Stimulated activated CD4-positive, alpha-beta T cell treated with anti-CD3 and anti-CD28 coated beads, TNF-alpha, amount 100 ng/mL, for 24 hours (primary cell): ENCODE measurements at regions not wholly inside any gene's neighbourhood (a gene's known extent, or its start where the extent isn't known, plus 50 kb on each side); places are given as distances from the start of the nearest gene placed in this dataset.

ENCODE experiments used
- DNase-seq, 3 experiments: peaks; one replicate each; pipeline ENCODE4 v3.0.0-alpha.2; 2020; ENCODE audit warnings: low read depth in 3 of 3

- no peak for DNase-seq
Measured at GRCh38 chr18:41545091-41545888, 409.7 kb upstream of the PIK3C3 start.

GRCh38 chr18:41543815-41544214 is 411.2 kb upstream of the PIK3C3 start:
- no peak for DNase-seq

GRCh38 chr18:41540237-41540871 is 414.7 kb upstream of the PIK3C3 start:
- no peak for DNase-seq

- no peak for DNase-seq
Measured at GRCh38 chr18:41538751-41539150, 416.3 kb upstream of the PIK3C3 start.

- DNase-seq, result no peak
Measured at GRCh38 chr18:41537666-41538065, 417.4 kb upstream of the PIK3C3 start.

- DNase-seq, result no peak
Measured at GRCh38 chr18:41532344-41533086, 422.5 kb upstream of the PIK3C3 start.

- DNase-seq, result no peak
Measured at GRCh38 chr18:41530970-41531369, 424.1 kb upstream of the PIK3C3 start.

GRCh38 chr18:41529093-41529492 is 425.9 kb upstream of the PIK3C3 start:
- DNase-seq, result no peak

- no peak for DNase-seq
Measured at GRCh38 chr18:41526054-41526453, 429.0 kb upstream of the PIK3C3 start.

- no peak for DNase-seq
Measured at GRCh38 chr18:41524674-41525470, 430.2 kb upstream of the PIK3C3 start.

GRCh38 chr18:41517142-41517541 is 437.9 kb upstream of the PIK3C3 start:
- DNase-seq, result no peak

- DNase-seq, result no peak
Measured at GRCh38 chr18:41513438-41513837, 441.6 kb upstream of the PIK3C3 start.

GRCh38 chr18:41504316-41504715 is 450.7 kb upstream of the PIK3C3 start:
- no peak for DNase-seq

GRCh38 chr18:41501848-41502247 is 453.2 kb upstream of the PIK3C3 start:
- DNase-seq, result no peak

GRCh38 chr18:41499345-41499744 is 455.7 kb upstream of the PIK3C3 start:
- no peak for DNase-seq

- no peak for DNase-seq
Measured at GRCh38 chr18:41490861-41491260, 464.2 kb upstream of the PIK3C3 start.

- no peak for DNase-seq
Measured at GRCh38 chr18:41486575-41486974, 468.5 kb upstream of the PIK3C3 start.

GRCh38 chr18:41484069-41484468 is 471.0 kb upstream of the PIK3C3 start:
- no peak for DNase-seq

GRCh38 chr18:41482501-41482900 is 472.5 kb upstream of the PIK3C3 start:
- no peak for DNase-seq

GRCh38 chr18:41466436-41467160 is 488.4 kb upstream of the PIK3C3 start:
- no peak for DNase-seq

- no peak for DNase-seq
Measured at GRCh38 chr18:41465386-41465785, 489.6 kb upstream of the PIK3C3 start.
